ENCODE measurements at regions not wholly inside any gene's neighbourhood (a gene's known extent, or its start where the extent isn't known, plus 50 kb on each side); places are given as distances from the start of the nearest gene placed in this dataset.

DNA sequence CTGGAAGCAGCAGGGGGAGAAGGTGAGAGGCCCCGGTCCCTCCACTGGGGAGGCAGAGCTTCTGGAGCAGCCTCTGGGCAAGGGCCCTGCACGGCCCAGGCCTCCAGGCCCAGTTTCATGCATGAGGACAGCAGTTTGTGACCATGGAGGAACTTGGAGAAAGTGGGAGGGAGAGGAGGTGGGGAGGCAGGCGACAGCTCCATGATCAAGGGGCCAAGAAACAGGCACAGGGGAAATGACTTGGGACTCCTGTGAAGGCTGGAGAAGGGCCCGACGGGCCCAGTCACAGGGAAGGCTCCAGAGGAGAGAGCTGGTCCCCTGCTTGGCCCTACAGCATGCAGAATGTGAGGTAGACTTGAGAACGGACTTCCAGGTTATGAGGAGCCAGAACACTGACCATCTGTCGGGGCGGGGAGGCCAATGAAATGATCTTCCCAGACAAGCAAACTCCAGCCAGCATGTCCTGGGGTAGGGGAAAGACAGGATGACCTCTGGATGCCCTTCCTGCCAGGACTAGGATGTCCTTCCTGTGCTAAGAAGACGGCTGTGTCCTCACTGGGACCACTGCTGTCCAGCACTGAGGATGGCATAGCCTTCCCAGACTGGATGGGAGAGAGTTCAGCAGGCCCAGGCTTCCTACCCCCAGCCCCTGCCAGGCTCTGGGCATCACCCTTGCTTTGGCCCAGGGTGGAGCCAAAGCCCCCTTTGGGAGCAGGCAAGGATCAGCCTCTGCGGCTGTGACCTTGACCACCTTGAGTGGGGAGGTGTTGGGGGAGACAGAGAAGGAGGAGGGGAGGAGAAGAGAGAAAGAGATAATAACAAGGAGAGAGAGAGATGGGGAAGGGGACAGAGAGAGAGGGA is 548.2 kb downstream of the PTPRU start:
- DNase-seq (ENCODE audit: low read depth, low spot score) = no peak

DNA sequence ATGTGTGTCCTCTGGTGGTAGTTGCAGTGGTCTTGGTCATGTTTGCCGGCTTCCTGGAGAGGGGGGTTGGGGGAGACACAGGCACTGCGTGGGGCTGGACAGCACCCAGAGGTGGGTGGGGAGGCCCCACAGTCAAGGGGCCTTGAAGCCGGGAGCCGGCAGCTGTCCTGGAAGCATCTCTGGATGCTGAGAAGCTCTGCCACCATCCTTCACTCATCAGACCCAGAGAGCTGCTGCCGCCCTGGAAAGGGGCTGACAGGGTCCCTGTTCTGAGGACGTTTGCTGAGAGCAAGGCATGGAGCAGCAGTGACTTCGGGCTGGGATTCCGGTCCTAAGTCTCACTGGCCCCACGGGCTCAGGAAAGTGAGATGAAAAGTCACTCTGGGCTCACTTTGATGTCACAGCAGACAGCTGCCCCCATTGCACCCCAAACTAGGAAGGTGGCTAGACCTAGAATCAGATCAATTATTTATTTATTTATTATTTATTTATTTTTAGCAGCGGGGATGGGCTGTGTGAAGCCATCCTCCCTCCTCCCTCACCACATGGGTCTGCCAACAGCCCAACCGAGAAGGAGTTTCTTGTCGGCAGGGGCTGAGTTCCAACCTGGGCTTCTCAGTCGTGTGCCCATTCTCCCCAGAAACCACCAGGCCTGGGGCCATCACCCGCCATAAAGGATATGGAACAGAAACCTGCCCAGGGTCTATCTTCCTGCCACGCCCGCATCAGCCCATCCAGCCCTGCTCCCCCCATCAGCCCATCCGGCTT is 547.4 kb downstream of the PTPRU start:
- DNase-seq (ENCODE audit: low read depth, low spot score) = no peak

DNA sequence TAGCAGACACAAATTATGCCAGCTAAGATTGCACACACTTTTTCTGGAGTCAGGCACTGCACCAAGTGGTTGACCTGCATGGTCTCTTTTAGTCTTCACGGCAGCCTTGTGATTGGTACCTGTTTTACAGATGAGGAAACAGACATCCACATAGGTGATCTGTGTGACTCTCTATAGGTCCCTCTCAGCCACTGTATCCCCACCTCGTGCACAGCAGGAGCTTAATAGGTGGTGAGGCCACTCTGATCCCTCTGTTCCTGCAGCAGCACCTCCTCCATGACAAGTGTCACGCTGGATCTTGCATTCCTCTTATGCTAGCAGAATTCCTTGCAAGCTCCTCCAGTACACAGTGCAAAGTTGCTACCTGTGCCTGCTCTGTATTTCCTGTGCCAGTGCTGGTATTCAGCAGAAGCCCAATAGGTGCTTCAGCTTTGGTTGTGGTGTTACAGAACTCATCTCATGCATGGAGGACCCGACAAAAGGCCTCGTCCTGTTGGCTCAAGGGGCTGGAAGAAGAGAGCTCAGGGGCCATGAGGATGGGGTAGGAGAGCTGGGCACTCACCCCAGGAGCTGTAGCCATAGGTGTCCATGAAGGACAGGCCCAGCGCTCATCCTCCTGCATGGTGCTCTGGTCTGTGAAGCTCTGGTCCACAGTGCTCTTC is 546.7 kb downstream of the PTPRU start:
- no peak for DNase-seq (ENCODE audit: low read depth, low spot score)

DNA sequence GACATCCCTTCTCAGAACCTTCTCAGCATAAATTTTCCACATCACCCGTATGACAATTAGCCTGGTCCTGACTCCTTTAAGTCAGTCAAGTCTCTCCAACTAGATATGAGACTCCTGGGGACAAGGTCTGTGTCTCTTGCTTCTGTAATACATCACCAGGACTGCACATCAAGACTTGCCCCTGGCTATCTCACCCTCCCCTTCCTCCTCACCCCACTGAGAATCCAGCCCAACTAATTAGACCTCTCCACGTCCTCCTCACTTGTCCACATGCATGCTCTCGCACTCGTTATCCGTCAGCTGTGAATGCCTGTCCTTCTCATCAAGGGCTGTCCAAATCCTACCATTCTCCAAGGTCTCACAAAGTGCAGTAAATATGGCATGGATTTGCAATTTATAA is 542.8 kb downstream of the PTPRU start:
- no peak for DNase-seq (ENCODE audit: low read depth, low spot score)

DNA sequence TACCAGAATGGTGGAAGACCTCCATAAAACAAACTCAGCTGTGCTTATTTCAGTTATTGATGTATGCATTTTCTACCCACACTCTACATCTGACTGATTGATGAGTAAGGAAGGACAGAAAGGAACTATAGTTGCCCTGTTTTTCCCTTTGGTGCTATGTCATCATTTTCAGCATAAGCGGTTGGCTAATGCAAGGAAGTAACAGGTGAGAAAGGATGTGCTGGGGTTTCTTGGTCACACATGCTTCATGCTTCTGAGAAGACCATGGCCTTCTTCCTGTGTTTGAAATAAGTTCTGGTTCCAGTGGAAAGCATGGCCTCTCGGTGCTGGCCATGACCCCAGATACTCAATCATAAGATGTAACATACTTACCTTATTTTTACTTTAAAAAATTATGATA is 541.2 kb downstream of the PTPRU start:
- no peak for DNase-seq (ENCODE audit: low read depth, low spot score)

DNA sequence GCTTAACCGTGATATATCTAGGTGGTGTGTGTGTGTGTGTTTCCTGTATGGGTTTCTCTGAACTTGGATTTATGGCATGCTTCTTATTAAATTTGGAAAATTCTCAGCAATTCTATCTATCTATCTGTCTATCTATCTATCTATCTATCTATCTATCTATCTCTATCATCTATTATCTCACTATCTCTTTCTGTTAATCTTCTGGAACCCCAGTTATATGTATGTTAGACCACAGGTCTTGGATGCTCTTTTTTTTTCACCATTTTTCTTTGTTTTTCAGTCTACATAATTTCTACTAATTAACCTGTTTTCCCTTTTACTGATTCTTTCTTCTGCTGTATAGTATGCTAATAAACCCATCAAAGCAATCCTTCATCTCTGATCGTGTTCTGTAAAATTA is 538.0 kb downstream of the PTPRU start:
- no peak for DNase-seq (ENCODE audit: low read depth, low spot score)

DNA sequence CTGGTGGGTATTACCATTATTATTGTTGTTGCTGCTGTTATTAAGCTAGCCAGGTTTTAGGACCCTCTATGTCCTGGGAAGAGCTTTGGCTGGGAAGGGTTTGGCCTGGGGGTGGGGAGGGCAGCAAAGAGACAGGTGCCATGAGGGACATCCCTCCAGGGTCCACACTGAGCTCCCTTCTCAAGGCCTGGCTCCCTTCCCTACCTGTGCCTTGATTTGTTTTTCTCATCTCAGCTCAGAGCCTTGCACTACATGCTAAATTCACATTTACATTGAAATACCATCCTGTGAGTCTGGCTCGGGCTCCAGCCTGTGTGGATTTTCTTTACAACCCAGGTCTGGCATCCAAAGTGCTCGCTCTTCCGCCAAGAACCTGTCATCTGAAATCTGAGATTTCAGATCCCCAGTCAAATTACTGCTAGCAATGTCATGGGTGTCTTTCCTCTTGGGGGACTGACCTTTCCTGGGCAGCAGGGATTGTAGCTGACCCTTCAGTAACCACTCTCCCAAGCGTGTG is 536.3 kb downstream of the PTPRU start:
- no peak for DNase-seq (ENCODE audit: low read depth, low spot score)

DNA sequence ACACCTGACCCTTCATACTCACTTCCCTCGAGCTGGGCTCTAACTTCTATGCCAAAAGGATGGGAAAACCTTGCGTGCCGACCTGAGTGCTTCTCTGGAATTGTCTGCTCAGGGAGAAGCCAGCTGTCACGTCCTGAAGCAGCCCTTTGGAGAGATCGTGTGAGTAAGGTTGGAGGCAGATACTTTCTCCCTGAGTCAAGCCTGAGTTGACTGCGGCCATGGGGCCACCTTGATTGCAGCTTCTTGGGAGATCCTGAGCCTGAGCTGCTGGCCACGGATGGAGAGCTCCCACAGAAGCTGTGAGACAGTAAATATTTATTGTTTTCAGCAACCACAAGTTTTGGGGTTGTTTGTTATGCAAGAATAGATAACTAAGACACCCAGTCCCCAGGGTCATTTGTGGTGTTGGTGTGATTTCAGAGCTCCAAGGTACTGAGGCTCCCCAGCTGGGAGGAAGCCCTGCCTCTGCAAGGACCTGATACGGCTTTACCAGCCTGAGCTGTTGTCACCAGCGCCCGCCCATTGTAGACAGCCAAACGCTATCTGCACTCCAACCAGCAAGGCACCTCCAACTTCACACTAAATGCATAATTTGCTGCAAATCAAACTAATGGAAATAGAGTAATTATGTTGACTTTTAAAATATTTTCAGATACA is 531.6 kb downstream of the PTPRU start:
- no peak for DNase-seq (ENCODE audit: low read depth, low spot score)

DNA sequence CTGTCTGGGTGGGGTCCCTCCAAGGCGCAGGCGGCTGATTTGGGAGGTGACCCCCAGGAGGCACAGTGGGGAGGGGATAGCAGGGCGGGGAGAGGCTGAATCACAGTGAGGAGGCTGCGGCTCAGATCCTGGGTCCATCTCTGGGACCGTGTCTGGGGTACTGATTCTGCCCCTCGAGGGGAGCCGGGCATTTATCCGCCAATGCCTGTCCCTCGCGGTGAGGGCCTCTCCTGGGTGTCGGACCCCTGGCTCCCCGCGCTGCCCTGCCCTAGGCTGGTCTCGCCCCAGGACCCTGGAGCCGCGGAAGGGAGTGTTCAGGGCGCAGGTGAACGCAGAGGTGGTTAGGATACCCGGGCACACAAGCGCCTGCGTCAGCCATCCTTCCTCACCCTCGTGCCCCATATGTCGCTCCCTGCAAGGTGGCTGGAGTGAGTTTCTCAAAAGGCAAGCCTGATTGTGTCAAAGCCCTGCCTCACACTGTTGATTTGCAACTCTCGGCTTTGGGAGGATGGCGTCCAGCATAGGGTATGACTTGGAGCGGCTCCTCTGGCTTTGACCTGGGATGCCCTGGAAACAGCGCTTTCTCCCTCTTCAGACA is 530.9 kb downstream of the PTPRU start:
- no peak for DNase-seq (ENCODE audit: low read depth, low spot score)

DNA sequence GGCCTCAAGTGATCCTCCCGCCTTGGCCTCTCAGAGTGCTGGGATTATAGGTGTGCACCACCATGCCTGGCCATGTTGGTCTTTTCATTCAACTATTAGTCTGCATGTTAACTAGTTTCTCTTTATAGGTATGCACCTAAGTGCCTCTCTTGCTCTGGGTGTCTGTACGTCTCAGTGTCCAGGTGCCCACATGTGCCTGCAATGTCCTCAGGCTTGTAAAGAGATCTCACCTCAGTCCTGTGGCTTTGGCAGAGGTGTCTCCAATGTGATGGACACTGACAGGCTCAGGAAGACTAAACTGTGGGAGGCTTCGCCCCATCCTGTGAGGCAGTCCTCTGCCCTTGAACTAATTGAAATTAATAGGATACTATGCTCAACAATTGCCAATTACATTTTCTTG is 526.3 kb downstream of the PTPRU start:
- DNase-seq (ENCODE audit: low read depth, low spot score) = no peak

DNA sequence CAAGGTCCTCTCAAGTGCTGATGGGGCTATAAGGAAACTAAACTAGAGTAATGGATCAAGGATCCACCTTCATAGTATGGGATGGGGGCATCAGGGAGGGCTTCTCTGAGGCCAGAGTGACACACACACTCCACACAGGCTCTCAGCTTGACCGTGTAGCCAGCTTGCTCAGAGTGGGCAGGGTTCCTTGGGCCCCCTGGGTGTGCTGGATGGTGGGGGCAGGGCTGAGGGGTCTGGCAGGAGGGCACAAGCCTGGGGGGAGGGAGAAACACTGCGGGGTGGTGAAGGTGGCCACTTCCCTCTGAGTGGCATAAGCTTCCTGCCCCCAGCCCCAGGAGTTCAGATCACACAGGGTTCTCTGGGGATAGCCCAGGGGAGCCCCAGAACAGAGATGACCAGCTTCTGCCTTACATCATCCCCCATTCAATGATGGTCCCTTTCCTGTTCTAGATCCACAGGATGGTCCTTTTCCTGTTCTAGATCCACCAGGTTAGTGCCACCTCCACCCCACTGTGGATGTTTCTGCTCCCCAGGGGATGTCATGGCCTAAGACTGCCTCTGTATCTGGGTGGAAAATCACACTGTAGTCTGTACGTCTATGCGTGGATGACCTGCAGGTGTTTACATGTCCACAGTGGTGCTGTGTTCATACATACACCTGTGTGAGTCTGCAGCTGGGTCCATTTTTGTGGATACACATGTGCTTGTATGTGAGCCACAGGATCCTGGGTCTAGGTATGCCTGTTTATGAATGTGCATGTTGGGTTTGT is 525.0 kb downstream of the PTPRU start:
- no peak for DNase-seq (ENCODE audit: low read depth, low spot score)

DNA sequence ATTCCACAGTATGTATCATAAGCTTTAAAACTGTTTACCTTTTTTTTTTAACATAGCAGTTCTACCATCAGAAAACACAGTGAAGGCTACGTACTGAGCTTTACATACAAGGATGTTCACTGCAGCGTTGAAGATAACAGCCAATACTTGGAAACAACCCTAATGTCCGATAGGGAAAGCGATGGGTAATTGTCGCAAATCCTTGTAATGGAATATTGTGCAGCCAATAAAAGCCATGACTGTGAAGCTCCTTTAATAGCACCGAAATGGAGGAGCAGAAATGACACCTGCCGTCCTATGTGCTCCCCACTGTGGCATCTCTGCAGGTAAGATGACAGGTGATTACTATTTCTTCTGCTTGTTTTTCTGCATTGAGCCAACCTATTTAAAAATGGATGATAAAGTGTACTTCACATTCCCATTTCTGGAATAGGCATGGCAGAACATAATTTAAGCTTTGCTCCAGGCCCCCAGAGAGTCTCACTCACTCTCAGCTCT is 523.8 kb downstream of the PTPRU start:
- DNase-seq (ENCODE audit: low read depth, low spot score) = no peak

DNA sequence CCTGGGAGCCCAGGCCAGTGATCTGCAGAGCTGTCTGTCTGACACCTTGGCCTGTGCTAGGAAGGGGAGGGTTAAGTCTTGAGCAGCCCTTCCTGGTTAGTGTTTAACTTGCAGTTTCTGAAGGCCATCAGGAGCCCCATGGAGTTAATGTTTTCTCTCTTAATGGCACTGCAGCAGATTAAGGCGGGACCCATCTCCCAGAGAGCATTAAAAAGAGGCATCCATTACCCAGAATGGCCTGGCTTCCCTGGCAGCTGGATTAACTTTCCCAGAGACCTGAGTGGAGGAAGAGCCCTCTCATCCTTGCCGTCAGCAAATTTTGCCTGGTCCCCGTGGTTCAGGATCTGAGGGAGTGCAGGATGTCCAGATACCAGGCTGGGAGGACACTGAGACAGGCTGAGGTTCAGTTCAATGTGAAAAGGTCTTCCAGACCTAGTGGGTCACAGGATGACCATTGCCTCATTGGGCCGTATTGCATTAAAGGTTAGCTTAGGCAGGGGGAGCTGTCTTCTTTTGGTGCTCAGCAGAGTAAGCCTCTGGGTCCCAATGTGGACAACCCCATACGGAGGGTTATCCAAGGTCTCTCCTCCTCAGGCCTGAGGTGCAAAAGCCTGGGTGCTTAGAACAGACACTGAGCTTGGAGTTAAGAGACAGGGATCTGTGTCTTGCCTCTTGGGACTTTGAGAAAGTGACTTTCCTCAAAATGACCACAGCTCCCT is 522.6 kb downstream of the PTPRU start:
- DNase-seq (ENCODE audit: low read depth, low spot score) = no peak

DNA sequence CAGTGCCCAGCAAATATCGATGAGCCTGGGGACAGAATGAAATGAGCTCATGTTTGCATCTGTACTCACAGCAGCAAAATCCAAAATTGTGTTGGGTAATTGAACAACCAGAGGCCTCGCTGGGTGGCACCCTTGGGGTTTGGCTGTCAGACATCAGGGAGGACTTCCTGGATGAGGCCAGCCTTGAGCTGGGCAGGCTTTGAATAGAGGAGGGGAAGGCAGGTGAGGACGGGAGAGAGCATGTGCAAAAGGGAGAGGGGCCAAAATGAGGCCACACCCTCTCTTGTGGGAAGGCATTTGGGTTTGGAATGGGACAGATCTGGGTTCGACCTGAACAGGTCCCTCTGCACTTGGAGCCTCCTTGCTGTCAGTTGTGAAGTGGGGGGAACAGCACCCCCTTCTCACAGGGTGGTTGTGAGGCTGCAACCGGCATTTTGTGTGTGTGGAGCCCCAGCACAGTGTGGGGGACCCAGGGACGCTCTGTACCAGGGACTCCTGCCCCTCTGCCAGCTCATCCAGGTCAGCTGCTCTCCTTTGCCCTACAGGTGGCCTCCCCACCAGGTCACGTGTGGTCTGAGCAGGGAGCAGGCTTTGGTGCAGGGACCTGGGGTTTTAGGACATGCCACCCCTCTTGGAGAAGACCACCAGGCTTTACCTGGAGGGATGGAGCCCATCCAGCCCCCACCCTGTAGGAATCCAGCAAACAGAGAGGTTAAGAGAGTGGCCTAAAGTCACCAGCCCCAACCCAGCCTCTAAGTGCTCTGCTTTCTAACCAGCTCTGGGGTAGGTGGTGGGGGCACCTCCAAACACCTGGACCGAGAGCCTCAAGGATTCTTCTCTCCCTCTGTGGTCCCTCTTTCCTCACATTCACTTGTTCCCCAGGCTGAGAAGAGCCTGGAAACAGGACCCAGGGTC is 521.8 kb downstream of the PTPRU start:
- DNase-seq (ENCODE audit: low read depth, low spot score) = no peak

DNA sequence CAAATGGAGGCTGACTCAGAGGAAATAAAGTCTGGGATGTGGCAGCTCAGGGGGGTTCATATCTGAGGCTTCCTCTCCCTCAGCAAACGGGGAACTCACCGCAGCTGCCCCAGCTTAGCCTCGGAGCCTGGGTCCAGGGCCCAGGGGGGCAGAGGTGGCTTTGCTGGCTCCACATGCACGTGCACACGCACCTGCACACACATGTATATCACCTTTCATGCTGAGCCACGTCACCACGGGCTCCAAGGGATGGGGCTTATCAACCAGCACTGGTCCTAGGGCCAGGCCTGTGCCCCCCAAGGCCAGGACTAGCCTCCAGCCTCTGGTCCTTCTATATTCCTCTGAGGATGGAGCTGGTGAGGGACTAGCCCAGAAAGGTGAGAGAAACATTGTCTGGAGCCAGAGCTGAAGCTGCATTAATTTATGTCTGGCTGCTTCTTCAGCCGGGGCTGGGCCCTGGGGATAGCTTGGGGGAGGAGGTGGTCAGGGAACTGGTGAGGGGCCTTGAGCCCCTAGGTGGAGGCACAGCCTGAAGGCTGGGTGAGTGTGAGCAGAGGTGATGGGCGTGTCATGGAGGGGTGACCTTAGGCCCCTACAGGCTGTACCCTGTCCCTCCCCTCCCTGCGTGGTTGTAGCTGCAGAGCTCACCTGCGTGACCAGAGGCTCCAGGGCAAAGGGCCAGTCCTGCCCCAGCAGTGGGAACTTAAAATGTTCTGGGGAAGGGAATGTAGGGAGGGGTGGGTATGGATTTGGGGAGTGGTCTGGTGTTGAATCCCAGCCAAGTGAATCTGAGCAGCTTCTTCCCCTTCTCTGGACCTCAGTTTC is 520.8 kb downstream of the PTPRU start:
- DNase-seq (ENCODE audit: low read depth, low spot score) = no peak

DNA sequence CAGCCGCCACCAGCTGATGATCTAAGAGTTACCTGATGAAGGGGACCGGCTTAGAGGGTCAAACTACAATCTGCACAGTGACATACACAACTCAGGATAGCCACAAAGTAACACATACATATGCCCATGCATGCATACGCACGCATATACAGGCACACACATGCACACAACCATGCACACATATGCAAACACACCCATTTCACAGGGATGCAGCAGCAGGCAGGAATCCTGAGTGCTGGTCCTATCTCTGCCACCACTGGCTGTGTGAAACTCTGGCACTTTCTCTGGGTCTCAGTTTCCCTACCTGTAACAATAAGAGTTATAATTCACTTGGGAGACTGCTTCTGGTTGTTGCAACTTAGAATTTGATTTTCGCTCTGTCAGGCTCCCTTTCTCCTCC is 520.2 kb downstream of the PTPRU start:
- DNase-seq (ENCODE audit: low read depth, low spot score) = no peak

DNA sequence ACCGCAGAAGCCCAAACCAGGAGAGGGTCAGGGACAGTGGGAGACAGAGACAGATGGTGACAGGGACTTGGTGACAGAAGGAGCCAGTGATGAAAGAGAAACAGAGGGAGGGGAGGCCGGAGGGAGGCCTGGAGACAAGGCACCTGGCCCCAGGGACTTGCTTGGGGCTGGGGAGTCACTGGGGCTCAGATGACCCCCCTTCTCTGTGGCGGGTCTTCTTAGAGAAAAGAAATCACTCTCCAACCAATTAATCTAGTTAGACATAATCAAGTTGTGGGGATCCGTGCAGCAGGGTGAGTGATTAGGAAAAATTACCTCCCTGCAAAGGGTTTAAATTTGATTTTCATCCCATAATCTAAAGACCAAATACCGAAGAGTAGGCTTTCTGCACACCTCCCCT is 519.8 kb downstream of the PTPRU start:
- DNase-seq (ENCODE audit: low read depth, low spot score) = no peak

Data from activated CD4-positive, CD25-positive, alpha-beta regulatory T cell treated with anti-CD3 and anti-CD28 coated beads, Interleukin-2, amount 50 U/mL, for 16 hours (primary cell).